BLaER1 treated with 17β-estradiol and CSF1 and Interleukin-3, amounts not matched to agents 10 nM and 100 nM (cell line): ENCODE measurements at regions not wholly inside any gene's neighbourhood (a gene's known extent, or its start where the extent isn't known, plus 50 kb on each side); places are given as distances from the start of the nearest gene placed in this dataset.

Source experiments
- H3K27ac ChIP-seq, 11 experiments: shearing (Covaris generic); formaldehyde crosslinking; 2 replicates each; pipeline ENCODE4 v1.8.1; 2022
- H3K27me3 ChIP-seq, 11 experiments: shearing (Covaris generic); formaldehyde crosslinking; 2 replicates each; pipeline ENCODE4 v1.8.1; 2022
- H3K36me3 ChIP-seq, 11 experiments: shearing (Covaris generic); formaldehyde crosslinking; 2 replicates each; pipeline ENCODE4 v1.8.1; 2022
- H3K4me1 ChIP-seq, 10 experiments: shearing (Covaris generic); formaldehyde crosslinking; 2 replicates each; pipeline ENCODE4 v1.8.1; 2022
- H3K4me2 ChIP-seq, 11 experiments: shearing (Covaris generic); formaldehyde crosslinking; 2 replicates each; pipeline ENCODE4 v1.8.1; 2022
- H3K4me3 ChIP-seq, 10 experiments: shearing (Covaris generic); formaldehyde crosslinking; 2 replicates each; pipeline ENCODE4 v1.8.1; 2022
- H3K9ac ChIP-seq, 11 experiments: shearing (Covaris generic); formaldehyde crosslinking; 2 replicates each; pipeline ENCODE4 v1.8.1; 2022
- H3K9me3 ChIP-seq, 11 experiments: shearing (Covaris generic); formaldehyde crosslinking; replicated peaks in 1 of 11; 2 replicates each; pipeline ENCODE4 v1.8.1; 2022
- H4K20me1 ChIP-seq, 11 experiments: shearing (Covaris generic); formaldehyde crosslinking; 2 replicates each; pipeline ENCODE4 v1.8.1; 2022
- Cebpa-rat ChIP-seq, 11 experiments: shearing (Covaris generic); IDR thresholded peaks; 2 replicates each; pipeline ENCODE4 v1.8.1; 2022

DNA sequence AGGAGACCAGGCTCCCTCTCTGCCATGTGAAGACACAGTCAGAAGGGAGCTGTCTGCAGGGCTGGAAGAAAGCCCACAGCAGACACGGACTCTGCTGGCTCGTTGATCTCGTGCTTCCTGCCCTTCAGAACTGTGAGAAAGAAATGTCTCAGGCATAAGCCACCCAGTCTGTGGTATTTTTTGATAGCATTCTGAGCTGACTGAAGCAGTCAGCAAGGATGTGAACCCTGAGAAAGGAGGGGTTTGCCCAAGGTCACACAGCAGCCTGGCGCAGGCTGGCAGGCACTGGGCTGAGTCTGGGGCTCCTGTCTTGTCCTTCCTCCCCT, 255.1 kb upstream of the B3GAT1 start:
- Histone ChIP-seq H3K27me3 (no peaks in the 10 kb centered on the region), H3K9me3 (no peaks in the 10 kb centered on the region), H3K27ac (no peak overlapping the region), H3K36me3 (no peaks in the 10 kb centered on the region), H3K9ac (no peak overlapping the region), H4K20me1 (0 out of 22 replicates have a peak, but pooled peaks cover 0 to 4% (median 0%) of the 10 kb centered on the region in 11 experiments), H3K4me2 (no peak overlapping the region), H3K4me3 (no peak overlapping the region), H3K4me1 (no peaks in the 10 kb centered on the region)
- no peak for TF ChIP-seq Cebpa-rat (IDR thresholded peaks at IDR 0.05)

- no peak overlapping the region for H3K4me2 ChIP-seq
- no peak overlapping the region for H3K27ac ChIP-seq
- TF ChIP-seq Cebpa-rat (IDR thresholded peaks at IDR 0.05) = no peak
- H3K27me3 ChIP-seq = no peaks in the 10 kb centered on the region
- no peaks in the 10 kb centered on the region for H3K36me3 ChIP-seq
- H3K9me3 ChIP-seq = peaks cover 0 to 3% (median 0%) of the 10 kb centered on the region in 11 experiments; a peak in 1 of 22 replicates
- no peak overlapping the region for H3K4me3 ChIP-seq
- 0 out of 22 replicates have a peak, but pooled peaks cover 0 to 4% (median 0%) of the 10 kb centered on the region in 11 experiments for H4K20me1 ChIP-seq
- no peaks in the 10 kb centered on the region for H3K4me1 ChIP-seq
- H3K9ac ChIP-seq = no peak overlapping the region
These were observed 254.5 kb upstream of the B3GAT1 start for GRCh38 chr11:134666273-134667174.

- no peaks in the 10 kb centered on the region for H3K27me3 ChIP-seq
These were observed 253.7 kb upstream of the B3GAT1 start for GRCh38 chr11:134665571-134666270.

GRCh38 chr11:134665188-134665535, 253.1 kb upstream of the B3GAT1 start:
- H3K36me3 ChIP-seq = no peaks in the 10 kb centered on the region
- TF ChIP-seq Cebpa-rat (IDR thresholded peaks at IDR 0.05) = no peak
- H3K27ac ChIP-seq = no peak overlapping the region

More at GRCh38 chr11:134665571-134666270, 253.7 kb upstream of the B3GAT1 start:
- H3K4me2 ChIP-seq = no peak overlapping the region
- no peaks in the 10 kb centered on the region for H3K4me1 ChIP-seq
- H3K27ac ChIP-seq = no peak overlapping the region
- no peaks in the 10 kb centered on the region for H3K36me3 ChIP-seq
- no peak overlapping the region for H3K4me3 ChIP-seq
- no peak for TF ChIP-seq Cebpa-rat (IDR thresholded peaks at IDR 0.05)
- no peak overlapping the region for H3K9ac ChIP-seq
- peaks cover 0 to 10% (median 0%) of the 10 kb centered on the region in 11 experiments; a peak in 7 of 22 replicates for H3K9me3 ChIP-seq
- H4K20me1 ChIP-seq = 0 out of 22 replicates have a peak, but pooled peaks cover 0 to 4% (median 0%) of the 10 kb centered on the region in 11 experiments

GRCh38 chr11:134664447-134665187, 252.6 kb upstream of the B3GAT1 start:
- Histone ChIP-seq H3K36me3 (no peaks in the 10 kb centered on the region), H3K27me3 (no peaks in the 10 kb centered on the region), H4K20me1 (0 out of 22 replicates have a peak, but pooled peaks cover 0 to 4% (median 0%) of the 10 kb centered on the region in 11 experiments), H3K4me1 (no peaks in the 10 kb centered on the region), H3K4me3 (no peak overlapping the region), H3K27ac (no peak overlapping the region), H3K4me2 (no peak overlapping the region), H3K9me3 (peaks cover 0 to 21% (median 9%) of the 10 kb centered on the region in 11 experiments; a peak in 15 of 22 replicates), H3K9ac (no peak overlapping the region)
- TF ChIP-seq Cebpa-rat (IDR thresholded peaks at IDR 0.05) = no peak

More at GRCh38 chr11:134665188-134665535, 253.1 kb upstream of the B3GAT1 start:
- H3K27me3 ChIP-seq = no peaks in the 10 kb centered on the region
- no peak overlapping the region for H3K4me3 ChIP-seq
- H3K4me2 ChIP-seq = no peak overlapping the region
- H3K9me3 ChIP-seq = peaks cover 0 to 16% (median 3%) of the 10 kb centered on the region in 11 experiments; a peak in 13 of 22 replicates
- H3K9ac ChIP-seq = no peak overlapping the region
- H4K20me1 ChIP-seq = 0 out of 22 replicates have a peak, but pooled peaks cover 0 to 4% (median 0%) of the 10 kb centered on the region in 11 experiments
- no peaks in the 10 kb centered on the region for H3K4me1 ChIP-seq

DNA sequence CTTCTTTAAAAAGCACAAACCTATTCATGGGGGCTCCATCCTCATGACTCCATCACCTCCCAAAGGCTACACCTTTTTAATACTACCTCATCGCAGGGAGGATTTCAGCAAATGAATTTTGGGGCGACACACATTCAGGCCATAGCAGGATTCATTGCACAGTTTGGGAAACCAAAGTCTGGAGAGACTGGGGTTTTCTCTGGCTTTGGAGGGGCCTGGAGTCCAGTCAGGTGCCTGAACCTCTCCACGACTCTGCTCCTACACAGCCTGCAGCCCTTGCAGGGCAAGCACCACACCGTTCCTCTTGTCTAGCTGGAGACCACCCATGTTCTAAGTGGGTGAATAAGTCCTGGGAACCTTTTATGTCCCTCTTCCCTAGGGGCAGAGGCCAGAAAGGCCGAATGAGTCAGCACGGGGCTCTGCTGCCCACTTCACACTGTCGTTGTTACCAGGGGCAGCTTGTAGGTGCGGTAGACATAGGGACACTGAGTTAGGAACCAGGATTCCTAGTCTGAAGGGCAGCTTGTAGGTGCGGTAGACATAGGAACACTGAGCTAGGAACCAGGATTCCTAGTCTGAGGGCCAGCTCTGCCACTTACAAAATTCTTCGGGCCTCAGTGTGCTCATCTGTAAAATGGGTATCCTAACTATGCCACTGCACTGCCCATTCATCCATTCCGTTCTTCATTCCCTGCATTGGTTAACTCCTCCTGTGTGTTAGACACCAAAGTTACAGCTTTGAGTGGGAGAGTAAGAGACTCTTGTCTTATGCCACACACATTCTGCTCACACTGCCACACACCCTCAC, 251.7 kb upstream of the B3GAT1 start:
- Histone ChIP-seq H3K9ac (no peak overlapping the region), H3K4me3 (no peak overlapping the region), H3K4me1 (no peaks in the 10 kb centered on the region), H3K36me3 (no peaks in the 10 kb centered on the region), H3K27ac (no peak overlapping the region), H3K27me3 (no peaks in the 10 kb centered on the region), H3K9me3 (peaks cover 0 to 29% (median 10%) of the 10 kb centered on the region in 11 experiments; a peak in 16 of 22 replicates), H4K20me1 (0 out of 22 replicates have a peak, but pooled peaks cover 0 to 4% (median 0%) of the 10 kb centered on the region in 11 experiments), H3K4me2 (no peak overlapping the region)
- TF ChIP-seq Cebpa-rat (IDR thresholded peaks at IDR 0.05) = no peak

DNA sequence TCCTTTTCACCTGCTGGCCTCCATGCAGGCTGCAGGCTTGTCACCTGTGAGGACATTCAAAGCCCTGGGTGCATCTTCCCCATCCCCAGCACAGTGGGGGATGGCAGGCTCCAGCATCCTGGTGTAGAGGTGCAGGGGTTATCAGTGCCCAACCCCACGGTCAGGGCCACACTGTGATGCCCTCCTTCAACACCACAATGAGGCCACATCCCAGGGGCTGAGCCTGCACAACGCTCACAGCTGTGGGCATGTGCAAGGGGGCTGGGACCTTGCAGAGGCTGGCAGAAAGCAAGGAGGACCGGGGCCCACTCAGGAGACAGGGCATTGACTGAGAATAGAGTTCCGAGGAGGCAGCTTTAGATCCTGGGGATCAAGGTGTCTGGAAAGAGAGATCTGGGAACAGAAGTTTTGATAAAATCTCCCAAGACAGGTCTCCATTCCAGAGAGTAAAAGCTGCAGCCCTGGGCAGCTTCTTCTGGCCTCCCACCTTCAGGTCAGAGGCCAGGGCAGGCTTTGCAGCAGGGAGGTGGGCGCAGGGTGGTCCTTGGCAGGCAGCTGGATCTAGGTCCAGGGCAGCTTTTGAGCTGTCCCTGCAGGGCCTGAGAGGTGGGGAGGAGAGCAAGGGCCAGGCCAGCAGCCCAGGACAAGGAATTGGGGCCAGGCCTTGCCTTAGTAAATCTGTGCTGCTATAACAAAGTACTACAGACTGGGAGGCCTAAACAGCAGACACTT, 250.8 kb upstream of the B3GAT1 start:
- no peaks in the 10 kb centered on the region for H3K36me3 ChIP-seq
- H3K27ac ChIP-seq = no peak overlapping the region
- H4K20me1 ChIP-seq = 0 out of 22 replicates have a peak, but pooled peaks cover 0 to 3% (median 0%) of the 10 kb centered on the region in 11 experiments
- peaks cover 0 to 34% (median 12%) of the 10 kb centered on the region in 11 experiments; a peak in 16 of 22 replicates for H3K9me3 ChIP-seq
- H3K9ac ChIP-seq = no peak overlapping the region
- no peaks in the 10 kb centered on the region for H3K27me3 ChIP-seq
- no peaks in the 10 kb centered on the region for H3K4me1 ChIP-seq
- H3K4me2 ChIP-seq = no peak overlapping the region
- no peak overlapping the region for H3K4me3 ChIP-seq
- no peak for TF ChIP-seq Cebpa-rat (IDR thresholded peaks at IDR 0.05)

DNA sequence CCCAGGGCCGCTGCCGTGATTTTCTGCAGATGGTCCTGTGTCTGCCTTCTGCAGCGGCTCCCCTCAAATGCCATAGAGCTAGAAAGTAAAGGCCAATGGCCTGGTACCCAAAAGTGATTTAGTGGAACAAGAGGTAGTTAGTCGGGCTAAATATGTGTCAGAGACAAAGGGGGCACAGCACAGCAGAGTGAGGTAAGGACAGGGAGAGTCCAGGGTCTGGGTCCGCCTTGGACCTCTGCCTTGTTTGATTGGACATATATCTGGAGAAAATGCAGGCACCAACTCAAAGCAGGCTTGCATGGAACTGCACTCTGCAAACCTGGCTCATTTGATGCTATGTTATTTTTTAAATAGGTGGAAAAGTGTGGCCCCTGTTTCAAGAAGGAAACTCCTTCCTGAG, 249.6 kb upstream of the B3GAT1 start:
- H3K27ac ChIP-seq = no peak overlapping the region
- no peak overlapping the region for H3K4me2 ChIP-seq
- no peak for TF ChIP-seq Cebpa-rat (IDR thresholded peaks at IDR 0.05)
- H3K27me3 ChIP-seq = no peaks in the 10 kb centered on the region
- no peaks in the 10 kb centered on the region for H3K4me1 ChIP-seq
- H3K36me3 ChIP-seq = no peaks in the 10 kb centered on the region
- peaks cover 0 to 34% (median 12%) of the 10 kb centered on the region in 11 experiments; a peak in 16 of 22 replicates for H3K9me3 ChIP-seq
- H3K4me3 ChIP-seq = no peak overlapping the region
- no peak overlapping the region for H3K9ac ChIP-seq
- no peaks in the 10 kb centered on the region for H4K20me1 ChIP-seq
